NCI-H1930 (cell line): ENCODE measurements at regions not wholly inside any gene's neighbourhood (a gene's known extent, or its start where the extent isn't known, plus 50 kb on each side); places are given as distances from the start of the nearest gene placed in this dataset.

Source experiments
- DNase-seq, 2 experiments: peaks; one replicate each; lab custom pipeline; 2025; lab: John Stamatoyannopoulos, UW

DNA sequence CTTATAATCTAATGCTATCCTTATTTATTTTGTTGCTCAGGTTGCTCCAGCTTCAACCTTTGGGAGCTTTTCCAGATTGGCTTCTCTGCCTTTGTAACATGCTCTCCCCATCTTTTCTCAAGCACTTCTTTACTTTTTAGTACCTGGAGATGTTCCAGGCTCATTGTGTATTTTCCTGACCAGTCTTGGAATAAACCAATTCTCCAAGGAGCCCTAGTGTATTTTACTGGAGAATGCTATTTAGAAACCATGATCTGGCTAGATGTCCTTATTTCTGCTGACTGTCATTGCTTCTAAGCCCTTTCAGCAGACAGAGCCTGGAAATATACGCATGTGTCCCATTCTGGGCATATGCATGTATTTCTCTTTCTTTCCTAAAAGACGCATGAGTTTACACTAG lies 95.7 kb downstream of the EMX2 start:
- no peak for DNase-seq

GRCh38 chr10:117638664-117639200 lies 96.2 kb downstream of the EMX2 start:
- DNase-seq = no peak

DNA sequence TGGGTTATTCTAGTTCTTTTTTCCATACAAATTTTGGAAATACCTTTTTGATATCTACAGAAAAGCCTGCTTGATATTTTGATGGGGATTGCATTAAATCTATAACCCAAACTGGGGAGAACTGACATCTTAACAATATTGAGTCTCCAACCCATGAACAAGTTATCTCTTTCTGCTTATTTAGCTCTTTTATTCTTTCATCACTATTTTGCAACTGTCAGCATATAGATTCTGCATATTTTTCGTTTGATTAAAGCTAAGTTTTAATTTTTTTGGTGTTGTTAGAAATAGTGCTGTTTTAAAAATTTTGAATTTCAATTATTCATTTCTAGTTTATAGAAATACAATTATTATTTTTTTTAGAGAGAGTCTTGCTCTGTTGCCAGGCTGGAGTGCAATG lies 97.9 kb downstream of the EMX2 start:
- no peak for DNase-seq

DNA sequence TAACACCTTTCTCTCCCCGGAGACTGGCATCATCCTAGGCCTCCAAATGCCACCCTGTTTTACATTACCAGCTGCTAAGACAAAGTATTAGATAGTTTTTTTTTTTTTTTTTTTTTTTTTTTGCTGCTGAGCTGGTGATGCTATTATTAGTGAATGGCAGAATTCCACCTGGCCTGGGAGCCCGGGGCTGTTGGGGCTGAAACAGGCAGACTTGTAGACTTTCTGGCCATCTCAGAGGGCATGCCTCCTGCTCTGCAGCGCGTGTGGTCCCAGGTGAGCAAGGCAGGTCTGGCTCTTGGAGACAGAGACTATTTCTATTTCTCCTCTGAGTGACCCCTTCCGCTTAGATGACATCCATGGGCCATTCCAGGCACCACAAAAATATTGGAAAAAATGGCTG lies 104.2 kb downstream of the EMX2 start:
- DNase-seq = no peak

- no peak for DNase-seq
Measured at GRCh38 chr10:117647306-117647705, 104.8 kb downstream of the EMX2 start.

- no peak for DNase-seq
Measured at GRCh38 chr10:117651121-117651520, 108.6 kb downstream of the EMX2 start.

DNA sequence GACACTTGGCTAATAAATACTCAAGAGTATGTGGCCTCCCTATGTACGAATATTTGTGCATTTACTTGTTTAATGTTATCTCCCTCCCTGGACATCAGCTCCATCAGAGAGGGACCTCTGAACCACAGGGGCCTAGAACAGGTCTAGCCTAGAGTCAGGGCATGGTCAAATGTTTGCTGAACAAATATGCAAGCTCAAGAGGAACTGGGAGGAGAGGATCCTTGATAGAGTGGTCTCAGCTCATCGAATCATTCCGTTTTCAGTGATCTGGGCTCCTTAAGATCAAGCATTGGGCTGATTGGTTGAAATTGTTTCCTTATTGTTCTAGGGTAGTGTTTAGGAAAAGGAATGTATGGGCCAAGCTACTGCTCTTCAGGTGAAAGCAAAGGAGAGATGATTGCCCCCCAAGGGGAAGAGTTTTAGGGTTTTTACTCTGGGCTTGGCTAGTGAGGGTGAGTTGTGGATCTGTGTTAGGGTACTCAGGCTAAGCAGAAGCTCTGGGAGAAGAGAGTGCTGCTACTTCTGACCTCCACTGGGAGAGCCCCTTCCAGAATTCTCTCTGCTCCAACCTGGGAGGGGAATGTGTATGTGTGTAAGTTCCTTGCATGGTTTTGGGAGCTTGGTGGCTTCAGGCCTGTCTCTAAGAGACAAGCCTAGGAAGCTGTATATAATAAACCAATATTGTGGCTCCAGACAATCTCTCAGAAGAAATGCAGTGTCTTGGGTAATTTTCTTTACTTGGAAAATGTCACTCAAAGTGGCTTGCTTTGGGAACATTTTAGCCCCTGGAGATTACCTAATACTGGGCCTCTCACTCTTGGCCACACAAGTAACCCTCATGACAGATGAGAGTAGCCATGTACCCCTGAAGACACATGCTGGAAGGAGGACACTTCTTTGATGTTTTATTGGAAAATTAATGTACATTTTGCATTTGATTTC lies 110.0 kb downstream of the EMX2 start:
- DNase-seq = no peak

- DNase-seq = no peak
Measured at GRCh38 chr10:117653170-117653515, 110.6 kb downstream of the EMX2 start.

- no peak for DNase-seq
Measured at GRCh38 chr10:117654105-117654504, 111.6 kb downstream of the EMX2 start.

DNA sequence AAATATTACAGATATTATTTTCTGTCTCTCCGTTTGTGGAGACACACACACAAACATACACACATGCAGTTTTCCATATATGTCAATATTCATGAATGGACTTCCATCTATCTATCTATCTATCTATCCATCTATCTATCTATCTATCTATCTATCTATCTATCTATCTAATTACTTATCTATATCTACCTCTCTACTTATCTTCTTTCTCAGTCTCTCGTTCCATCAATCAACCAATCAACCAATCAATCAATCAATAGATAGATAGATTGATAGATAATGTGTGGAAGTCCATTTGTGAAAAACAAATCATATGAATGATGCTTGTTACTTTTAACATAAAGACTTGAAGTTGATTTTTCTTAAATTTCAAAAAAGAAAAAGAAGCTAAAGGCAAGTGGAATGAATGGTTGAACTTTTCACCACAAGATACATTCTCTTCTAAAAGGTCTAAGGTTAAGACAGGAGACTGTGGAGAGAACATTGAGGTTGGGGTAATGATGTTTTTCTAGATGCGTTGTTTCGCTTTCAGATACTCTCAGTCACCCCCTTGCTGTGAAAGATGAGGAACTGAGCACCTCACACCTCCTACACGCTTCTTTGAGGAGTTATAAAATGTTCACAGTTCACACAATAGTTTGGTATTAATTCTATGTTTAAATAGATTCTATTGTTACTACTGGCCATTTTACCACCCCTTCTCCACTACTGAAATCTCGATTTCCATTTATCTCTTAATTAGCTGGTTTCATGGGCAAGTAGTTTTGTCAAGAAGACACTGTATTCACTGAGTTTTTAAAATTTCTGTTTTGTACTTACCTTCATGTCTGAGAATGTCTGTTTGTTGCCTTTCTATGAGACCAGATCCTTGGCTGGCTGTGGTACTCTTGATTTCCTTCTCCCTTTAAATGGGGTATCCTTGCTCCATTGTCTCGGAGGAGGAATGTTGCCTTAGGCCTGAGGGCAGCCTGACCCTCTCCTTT lies 114.1 kb downstream of the EMX2 start:
- DNase-seq = no peak

DNA sequence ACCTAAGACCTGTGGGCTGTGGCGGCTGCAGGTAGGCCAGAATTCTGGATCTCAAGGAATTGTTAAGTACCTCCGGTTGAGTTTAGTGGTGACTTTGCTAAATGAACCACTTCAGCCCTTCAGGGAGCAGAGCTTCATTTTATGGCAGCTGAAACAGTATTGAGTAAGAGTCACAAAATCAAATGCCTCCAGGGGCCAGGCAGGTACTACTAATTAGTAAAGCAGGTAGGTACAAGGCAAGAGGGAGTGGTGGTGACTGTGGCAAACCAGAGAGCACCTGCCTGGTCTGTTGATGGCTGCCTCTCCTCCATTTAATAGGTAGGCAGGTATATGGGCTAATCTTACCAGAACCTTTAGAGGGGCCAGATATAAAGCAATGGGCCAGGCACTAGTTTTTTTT lies 118.8 kb downstream of the EMX2 start:
- no peak for DNase-seq

GRCh38 chr10:117662126-117662525 lies 119.6 kb downstream of the EMX2 start:
- no peak for DNase-seq

DNA sequence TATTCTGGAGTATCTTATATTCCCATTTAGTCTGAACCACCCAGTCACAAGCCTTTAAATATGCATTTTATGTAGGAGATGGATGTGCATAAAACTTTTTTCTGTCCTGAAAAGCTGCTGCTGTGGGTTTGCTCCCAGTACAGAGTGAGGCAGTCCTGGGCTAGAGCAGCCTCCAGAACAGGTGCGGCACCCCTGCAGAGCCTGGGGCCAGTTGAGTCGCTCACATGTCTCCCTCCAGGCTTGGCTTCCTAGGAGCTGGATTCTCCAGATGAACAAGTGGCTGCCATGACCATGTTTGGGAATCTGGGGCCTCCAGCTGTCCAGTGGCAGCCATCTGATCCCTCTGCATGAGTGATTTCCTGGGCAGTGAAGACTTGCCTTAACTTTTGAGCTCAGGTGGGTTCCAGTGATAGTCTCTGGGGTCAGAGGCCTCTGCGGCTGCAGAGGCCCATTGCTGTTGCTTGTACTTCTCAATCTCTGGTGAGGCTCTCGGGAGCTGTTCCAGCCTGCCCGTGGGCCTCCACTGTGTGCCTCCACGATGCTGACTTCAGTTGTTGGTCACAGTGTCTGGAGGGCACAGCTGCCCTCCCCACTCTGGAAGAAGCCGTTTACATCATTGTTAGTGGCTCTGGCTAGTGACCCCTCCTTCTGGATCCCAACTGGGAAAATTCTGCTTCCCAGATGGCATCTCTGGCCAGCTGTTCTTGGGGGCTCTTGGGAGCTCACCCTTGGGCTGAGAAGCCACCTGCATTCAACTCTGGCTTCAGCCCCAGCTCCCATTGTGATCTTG lies 120.4 kb downstream of the EMX2 start:
- DNase-seq = no peak

DNA sequence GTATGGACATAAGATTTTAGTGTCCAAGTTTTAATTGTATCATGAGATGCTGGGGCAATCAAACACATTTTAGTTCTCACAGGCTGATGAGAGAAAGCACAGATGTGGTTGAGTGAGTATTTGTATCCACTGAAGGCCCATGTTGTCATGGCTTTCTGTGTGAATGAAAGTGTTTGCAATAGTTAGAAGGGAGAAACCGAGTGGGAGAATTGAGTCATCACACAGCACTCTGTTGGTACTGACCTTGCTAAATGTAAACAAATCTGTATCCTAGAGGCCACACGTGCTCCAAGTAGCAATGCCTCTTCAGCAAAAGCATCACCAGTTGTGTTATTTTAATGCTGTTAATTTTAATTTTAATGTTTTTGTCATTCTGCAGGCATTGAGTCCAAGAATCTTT lies 121.2 kb downstream of the EMX2 start:
- no peak for DNase-seq

DNA sequence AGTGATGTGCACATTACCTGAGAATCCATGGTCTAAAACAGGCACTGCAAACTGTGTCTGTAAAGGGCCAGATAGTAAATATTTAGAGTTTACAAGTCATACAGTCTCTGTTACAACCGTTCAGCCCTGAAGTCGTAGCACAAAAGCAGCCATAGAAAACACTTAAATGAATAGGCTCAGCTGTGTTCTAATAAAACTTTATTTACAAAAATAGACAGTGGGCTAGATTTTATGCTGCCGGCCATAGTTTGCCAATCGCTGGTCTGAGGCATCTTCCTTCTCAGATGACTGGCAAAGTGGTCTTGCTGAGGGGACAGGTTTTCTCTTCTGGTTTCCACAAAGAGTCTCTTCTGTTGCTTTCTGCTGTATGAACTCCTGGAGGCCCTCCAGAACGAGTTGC lies 121.7 kb downstream of the EMX2 start:
- no peak for DNase-seq

- DNase-seq = no peak
Measured at GRCh38 chr10:117666166-117666565, 123.6 kb downstream of the EMX2 start.

DNA sequence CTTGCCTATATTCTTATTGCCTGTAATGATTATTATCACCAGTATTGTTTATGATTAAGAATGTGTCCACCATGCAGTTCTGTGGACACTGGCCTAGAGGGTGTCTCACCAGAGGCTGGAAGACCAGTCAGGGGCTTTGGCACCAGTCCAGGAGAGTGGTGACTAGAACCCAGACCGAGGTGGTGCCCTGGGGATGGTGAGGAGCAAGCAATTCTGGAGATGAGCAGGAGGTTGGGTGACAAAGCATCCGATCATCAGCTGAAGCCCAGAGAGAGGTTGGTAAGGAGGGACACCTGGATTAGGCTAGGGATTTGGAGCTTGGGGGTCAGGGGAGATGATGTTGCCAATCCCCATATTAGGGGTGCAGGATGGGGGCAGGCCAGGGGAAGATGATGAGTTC lies 124.4 kb downstream of the EMX2 start:
- DNase-seq = no peak

- DNase-seq = no peak
Measured at GRCh38 chr10:117667831-117668230, 125.3 kb downstream of the EMX2 start.

DNA sequence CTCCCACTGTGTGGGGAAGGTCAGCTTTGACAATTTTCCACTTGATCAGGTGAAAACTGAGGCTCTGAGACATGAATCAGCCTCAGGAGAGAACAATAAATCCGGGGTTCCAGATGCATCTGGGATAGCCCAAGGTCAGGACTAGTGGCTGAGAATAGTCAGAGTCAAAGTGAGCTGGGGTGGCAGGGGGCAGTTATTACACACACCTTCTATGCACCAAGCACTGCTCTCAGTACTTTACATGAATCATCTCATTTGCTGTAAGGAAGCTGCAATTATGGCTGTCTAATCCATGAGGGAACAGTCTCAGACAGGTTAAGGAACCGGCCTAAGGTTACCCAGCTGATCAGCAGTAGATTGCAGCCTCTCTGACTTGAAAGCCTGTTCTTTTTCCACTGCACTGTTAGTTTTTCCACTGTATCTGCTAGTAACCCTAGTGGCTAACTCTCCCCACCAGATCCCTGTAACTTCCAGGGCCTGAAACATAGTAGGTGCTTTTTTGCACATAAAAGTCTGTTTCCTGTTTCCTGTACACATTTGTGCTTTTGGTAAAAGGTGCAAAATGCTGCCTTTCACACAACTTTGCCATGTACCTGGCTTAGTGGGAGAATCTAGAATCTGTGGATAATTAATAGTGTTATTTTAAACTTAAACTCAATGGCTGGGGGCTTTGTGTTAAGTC lies 125.9 kb downstream of the EMX2 start:
- no peak for DNase-seq

- DNase-seq = no peak
Measured at GRCh38 chr10:117669122-117669521, 126.6 kb downstream of the EMX2 start.
